ENCODE measurements at regions not wholly inside any gene's neighbourhood (a gene's known extent, or its start where the extent isn't known, plus 50 kb on each side); places are given as distances from the start of the nearest gene placed in this dataset.

DNA sequence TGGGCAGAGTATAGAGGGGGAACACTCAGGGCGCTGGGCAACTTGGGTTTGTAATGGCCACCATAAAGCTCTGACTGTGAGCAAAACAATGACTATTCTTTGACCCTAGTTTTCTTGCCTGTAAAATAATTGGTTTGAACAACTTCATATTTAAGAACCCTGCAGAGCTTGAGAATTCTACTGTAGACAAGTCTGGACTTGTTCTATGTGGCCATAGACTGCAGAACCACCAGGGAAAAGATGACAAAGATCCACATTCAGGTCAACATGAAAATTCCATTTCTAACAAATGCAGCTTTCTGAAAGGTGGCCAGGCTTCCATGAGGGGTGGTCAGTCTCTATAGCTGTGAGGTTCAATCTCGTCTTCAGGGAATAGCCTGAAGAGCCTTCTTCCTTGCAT is 239.4 kb upstream of the LRRN1 start:
- no peak for DNase-seq

DNA sequence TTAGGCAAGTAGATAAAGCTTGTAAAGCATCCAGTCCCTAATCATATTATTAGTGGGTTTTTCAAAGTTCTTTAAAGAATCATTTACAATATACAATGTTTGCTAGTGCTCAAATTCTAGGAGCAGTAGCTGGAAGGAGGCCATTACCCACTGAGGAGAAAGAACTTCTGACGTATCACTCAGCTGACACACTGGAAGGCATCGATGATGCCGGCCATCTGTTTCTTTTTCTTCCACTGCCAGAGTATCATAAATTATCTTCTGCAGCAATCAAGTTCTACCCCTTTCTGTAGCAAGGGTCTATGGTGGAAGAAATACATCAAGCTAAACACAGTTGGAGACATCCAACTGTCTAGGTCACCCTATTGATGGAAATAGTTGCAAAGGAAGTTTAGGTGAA is 243.2 kb upstream of the LRRN1 start:
- no peak for DNase-seq

DNA sequence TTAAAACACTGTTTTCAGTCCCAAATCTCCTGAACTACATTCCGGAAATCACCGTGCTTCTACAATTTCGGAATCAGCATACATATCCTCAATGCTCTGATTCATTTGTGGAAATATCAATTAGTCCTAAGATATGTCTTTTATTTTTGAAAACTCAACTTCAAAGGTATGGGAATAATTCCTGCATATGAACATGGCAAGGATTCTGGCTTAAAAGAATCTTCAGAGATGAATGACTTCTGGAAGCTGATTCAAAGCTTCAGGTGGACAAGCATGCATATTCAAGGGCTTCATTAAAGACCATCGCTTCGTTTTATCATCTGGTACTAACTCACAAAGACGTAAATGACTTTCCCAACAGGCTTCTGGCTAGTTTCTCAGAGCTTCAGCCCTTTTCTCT is 246.0 kb upstream of the LRRN1 start:
- DNase-seq, result no peak

DNA sequence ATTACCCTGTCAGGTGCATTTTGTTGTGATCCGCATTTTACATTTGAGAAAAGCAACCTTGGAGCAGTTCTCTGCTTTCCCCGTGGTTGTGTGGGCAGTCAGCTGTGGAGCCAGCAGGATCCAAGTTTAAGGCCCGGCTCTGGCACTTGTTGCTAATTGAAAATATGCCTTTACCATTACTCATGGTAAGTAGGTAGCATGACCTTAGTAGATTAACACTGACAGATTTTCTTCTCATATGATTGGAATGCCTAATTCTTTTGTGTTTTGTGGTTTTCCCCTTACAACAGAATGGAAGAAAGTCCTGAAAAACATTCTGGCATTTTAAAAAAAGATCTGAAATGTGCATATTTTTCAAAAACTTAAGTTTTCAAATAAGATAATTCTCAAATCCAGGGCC is 246.5 kb upstream of the LRRN1 start:
- DNase-seq, result no peak

DNA sequence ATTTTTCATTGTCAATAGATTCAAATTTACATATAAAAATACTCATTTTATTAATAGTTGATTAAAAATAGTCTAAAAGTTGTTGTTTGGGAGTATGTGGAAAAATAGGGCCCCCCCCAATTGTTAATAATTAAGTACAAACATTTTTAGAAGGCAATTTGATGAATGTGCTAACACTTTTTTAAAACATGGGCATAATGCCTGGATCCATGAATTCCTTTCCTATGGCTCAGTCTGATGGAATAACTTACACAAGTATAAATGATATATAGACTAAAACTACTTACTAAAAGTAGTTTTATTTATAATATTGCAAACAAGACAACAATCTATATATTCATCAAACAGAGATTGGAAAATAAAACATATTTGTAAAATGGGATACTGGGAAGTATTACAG is 247.2 kb upstream of the LRRN1 start:
- DNase-seq, result no peak

DNA sequence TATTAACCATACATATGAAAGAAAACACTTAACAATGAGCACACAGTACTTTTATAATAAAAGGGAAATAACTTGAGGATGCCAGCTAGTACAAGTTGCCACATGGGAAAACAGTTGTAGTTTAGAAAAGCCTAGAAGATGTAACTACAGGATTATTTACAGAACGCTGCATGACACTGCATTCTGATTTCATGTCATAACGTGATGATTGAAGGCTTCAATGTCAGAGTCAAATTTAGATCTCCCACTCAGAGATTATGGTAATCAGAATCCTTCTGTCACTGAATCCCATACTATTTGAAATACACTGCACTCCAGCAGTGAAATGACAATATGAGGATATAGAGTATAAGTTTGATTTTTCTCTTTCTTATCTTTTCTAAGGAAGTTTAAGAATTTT is 253.9 kb upstream of the LRRN1 start:
- no peak for DNase-seq

DNA sequence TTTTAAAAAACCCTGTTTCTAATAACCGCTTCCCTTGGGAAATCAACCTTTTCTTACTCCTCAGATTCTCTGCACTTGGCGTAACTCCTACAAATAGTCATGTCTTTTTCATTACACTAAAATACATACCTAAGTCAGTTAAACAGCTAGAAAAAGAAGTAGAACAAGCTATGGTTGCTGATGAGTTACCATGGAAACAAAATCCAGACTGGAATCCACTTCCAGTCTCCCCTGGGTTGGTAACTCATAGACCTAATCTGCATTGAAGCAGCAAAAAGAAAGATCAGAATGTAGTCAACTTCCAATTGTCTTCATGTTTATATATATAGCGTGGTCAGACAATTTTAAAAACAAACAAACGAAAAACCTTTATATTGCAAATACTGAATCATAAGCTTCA is 260.8 kb upstream of the LRRN1 start:
- DNase-seq, result no peak

DNA sequence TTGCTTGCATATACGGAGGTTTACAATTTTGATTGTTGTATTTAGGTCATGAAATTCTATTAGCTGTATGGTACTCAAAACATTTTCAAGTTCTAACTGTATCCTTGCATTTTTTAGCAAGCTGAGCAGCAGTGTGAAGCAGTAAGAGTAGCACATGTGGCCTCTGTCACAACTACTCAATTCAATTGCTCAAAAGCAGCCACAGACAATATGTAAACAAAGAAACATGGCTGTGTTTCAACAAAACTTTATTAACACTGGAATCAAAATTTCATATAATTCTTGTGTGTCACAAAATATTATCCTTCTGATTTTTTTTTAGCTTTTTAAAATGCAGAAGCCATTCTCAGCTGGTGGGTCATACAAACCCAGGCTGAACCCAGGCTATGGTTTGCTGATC is 266.7 kb upstream of the LRRN1 start:
- DNase-seq, result no peak

DNA sequence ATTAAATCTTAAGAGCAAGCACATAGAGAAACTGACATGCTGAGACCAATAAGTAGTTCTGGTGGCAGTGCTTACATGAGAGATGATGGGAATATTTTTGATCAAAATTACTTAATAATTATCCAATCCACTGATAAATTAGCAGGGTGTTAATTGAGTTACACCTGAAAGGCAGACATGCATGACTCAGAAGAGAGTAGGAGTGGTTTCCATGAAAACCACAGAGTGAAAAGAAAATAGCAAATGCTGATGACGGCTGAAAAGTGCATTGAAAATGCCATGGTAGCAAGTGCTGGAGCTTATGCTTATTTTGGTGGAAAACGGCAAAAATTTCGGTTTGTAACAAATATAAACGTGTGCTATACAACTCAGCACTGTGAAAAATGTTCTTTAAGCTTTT is 267.8 kb upstream of the LRRN1 start:
- peak; percentile 12 for DNase-seq

DNA sequence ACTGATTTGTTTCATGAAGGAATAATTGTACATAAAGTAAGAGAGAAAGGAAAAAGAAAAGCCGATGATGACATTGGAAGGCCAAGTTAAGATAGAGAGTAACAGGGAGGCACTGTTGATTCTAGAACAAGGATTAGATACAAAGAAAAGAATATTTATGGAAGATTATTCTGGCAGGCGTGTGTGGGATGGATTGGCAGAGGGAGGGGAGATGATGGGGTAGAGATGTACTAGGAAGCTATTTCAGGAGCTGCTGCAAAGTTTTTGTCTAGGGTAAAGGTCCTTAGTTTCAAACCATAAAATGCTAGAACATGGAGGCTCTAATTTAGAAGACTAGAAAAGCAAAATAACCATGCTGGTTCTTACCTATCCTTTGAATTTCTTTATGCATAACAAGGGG is 280.0 kb upstream of the LRRN1 start:
- DNase-seq, result no peak

DNA sequence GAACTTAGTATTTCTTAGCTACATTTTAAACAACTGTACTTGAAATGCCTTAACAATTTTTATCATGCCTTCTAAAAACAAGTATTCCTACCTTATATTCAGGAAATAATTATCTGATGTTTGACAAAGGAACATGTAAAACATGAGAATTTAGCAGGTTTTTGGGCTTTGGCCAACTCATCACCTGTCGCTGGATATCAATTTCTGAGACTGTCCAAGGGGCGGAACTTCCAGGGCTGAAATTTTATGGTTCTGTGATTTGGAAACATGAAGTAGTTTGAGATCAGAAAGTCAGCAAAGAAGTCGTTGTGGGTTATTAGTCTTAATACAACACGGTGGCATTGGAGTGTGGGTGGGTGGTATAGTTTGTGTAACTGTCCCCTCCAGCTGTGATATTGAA is 282.2 kb upstream of the LRRN1 start:
- DNase-seq, result no peak

DNA sequence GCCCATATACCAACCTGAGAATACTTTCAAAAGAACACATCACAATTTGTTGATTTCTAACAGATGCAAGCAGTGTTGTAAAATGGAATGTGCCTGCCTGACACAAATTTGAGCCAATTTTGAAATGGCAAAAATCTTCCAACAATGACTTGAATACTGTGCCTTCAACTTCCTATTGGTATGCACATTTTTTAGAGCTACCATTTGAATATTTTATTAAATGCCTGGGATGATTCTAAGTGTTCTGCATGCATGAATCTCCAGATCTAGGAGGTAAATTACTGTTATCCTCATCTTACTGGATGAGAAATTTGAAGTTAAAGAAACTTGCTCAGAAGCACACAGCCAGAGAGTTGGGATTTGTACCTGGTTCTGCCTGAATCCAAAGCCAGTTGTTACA is 282.8 kb upstream of the LRRN1 start:
- no peak for DNase-seq

DNA sequence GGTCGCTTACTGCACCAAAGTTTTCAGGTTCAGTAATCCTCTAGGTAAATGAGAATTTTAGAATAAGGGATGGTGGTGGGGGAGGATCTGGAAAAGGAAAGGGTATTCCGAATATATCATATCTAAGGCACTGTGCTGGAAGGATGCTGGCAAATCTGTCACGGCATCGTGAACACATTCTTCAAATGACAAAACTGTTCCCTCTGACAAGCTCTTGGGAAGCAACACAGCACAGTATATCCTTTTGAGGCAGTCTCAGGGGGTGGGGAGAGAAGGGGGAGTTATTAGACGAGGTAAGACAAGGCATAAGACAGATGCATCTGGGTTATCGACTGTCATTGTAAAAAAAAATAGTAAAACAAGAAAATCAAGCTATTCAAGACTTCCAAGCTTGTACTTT is 289.6 kb upstream of the LRRN1 start:
- DNase-seq, result no peak

DNA sequence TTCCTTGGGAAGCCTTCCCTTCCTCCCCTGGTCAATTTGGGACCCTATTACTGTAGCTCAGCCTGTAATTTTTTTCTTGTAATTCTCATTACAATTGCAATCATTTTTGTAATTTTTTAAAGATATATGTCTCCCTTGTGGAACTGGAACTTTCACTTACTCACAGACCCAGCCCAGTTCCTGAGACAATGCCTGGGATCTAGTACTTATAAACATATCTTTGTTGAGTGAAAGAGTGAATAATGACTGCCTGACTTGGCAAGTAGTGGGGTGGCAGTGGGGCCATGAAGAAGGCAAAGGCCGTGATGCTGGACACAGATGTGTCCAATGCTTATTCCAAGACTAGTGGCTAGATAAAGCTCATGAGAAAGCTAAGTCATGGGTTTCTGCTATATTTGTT is 294.5 kb upstream of the LRRN1 start:
- DNase-seq, result no peak

DNA sequence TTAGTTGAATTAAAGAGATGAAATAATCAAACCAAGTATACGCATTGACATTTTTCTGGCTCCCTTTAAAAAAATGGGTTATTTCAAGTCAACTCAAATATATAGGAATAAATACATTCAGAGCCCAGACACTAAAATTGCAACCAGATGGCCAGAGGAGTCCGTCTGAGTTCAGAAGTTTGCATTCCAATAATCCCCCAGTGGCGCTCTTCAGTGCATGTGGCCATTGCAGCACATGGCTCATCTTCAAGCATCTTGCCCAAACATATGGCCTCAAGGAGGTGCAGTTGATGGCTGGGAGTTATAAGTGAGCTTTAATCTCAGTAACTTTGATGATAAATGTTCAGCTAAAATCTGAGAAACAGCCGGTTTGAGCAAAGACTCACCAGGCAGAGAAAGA is 295.8 kb upstream of the LRRN1 start:
- no peak for DNase-seq

DNA sequence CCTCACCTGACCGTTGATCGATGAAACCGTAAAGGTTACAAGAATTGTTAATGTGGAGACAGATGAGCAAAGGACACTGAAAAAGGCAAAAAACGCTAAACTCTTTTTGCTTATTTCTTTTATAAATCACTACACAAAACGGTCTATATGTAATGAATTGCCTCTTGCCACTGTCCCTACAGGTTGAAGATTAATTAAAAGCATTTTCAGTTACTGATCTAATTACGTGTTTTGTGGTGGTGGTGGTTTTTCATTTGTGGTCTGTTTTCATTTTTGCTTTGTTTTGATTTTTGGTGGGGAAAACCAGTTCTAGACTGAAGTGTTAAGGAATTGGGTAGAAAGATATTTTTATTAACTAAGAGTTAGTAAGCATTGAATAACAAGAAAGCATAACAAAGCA is 299.2 kb upstream of the LRRN1 start:
- DNase-seq, result no peak

DNA sequence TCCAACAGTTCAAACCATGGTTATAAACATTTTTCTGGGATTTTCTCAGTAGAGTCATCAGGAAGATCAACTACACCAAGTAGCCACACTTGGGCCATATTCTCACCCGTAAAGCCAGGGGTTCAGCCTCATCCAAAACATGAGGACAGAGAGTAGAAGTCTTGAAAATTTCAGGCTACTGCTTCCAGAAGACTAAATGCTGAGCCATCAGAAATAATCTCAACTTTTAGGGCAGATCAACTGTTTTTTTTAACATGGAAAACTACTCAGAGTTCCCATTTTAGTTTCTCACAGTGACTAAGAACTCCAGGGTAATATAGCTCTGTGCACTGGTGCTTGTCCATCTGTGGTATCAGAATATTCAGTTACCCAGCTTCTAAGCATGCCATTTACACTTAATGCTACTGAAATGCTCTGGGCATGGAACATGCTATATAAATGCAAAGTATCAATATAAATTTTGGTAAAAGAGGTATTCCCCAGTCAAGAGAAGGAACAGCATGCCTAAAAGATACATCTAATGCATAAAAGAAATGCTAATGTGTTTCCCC is 300.1 kb upstream of the LRRN1 start:
- DNase-seq, result no peak

DNA sequence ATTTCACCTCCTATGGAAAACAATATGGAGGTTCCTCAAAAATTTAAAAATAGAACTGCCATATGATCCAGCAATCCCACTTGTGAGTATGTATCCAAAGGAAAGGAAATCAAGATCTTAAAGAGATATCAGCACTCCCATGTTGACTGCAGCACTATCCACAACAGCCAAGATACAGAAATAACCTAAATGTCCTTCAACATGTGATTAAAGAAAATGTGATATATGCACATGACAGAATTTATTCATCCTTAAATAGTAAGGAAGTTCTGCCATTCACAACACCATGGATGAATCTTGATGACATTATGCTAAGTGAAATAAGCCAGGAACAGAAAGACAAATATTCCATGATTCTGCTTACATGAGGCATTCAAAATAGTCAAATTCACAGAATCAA is 303.6 kb upstream of the LRRN1 start:
- DNase-seq, result no peak

DNA sequence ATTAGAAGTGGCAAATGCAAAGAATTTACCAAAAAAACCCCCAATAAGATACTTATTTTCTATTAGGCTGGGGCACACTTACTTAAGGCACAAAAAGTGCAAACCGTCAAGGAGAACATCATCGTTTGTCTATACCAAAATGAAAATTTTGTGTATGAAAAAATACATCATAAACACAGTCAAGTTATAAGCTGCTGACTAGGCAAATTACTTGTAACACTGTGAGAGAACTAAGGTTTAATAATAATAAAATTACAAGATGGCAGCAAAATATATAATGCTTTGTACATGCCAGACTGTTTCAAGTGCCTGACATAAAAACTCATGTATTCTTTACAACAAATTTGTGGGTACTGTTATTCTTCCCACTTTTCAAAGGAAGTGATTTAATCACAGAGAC is 297.2 kb upstream of the CRBN start:
- no peak for DNase-seq

DNA sequence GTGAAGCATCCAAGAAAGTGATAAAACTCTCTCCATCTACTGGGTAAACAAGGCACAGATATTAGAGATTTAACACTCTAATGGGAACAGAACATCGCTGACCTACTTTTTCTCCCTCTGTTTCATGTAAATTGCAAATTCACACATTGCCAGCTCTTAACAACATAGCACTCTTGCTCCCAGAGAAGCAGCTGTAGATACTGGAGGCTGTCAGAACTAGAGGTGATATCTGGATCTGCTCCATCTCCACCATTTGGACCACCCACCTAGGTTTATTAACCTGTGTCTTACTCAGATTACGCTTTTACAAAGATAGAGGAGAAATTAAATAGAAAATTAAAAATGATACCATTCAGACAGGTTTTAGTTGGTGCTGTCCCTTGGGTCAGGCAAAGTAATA is 289.1 kb upstream of the CRBN start:
- DNase-seq, result no peak

DNA sequence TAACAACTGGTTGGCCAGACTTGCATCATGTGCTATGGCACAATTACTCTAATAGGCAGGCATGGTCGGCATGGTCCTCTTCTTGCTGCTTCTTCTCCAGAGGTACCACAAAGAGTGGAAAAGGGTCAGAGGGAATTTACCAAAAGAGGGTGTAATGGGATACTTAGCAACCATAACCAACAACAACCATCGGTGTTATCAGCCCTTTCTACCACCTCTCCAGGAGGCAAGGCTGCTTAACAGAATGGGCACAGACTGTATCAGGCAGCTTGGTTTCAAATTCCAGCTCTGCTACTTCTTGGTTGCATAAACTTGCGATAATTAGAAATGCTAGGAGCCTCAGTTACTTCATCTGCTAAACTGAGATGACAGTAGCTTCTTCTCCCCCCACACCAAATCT is 284.6 kb upstream of the CRBN start:
- no peak for DNase-seq

DNA sequence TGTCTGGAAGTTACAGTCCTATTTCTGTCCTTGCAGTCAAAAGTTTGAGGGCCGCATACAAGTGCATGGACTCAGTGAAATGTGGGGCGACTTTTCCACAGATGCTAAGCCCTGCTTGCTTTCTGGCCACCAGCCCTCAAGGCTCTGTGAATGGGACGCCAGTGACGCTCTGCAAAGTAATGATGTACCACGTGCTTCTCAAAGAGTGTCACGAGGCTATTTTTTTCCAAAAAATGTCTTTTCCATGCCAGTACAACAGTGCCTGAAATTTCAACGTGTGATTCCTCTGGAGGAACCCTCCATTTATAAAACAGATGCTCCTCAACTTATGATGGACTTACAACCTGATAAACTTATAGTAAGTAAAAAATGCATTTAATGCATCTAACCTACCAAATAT is 281.8 kb upstream of the CRBN start:
- no peak for DNase-seq

DNA sequence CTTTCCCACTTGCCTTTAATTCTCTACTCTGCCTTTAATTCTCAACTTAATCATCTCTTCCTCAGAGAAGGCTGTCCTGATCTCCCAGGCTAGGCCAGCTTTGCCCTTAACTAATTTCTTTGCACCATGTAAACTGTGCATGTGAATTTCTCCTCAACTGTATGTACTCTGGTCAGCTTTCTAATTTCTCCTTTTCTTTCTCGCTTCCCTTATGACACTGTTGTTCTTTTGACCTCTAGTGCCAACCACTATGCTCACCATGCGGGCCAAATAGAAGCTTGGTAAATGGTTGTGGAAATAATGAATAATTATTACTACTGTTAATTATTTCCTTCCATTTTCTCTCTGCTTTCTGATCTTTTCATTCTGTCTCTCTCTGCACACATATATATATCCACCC is 269.0 kb upstream of the CRBN start:
- no peak for DNase-seq

DNA sequence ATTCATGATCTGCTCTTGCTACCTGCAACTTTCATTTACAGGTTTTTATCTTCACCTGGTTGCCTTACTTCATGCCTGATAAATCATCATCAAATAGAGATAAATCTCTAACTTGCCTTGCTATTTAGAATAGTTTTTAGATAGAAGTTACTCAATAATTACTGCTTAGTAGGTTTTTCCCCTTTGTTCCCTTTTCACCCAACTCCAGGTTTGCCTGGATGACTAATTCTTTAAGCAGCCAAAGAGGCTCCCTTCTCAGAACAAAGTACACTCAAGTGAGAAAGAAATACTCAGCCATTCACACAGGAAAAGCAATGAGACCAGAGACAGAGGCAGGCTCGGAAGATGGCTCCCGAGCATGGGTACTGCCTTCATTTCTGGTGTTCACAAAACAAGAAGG is 268.1 kb upstream of the CRBN start:
- DNase-seq, result no peak

DNA sequence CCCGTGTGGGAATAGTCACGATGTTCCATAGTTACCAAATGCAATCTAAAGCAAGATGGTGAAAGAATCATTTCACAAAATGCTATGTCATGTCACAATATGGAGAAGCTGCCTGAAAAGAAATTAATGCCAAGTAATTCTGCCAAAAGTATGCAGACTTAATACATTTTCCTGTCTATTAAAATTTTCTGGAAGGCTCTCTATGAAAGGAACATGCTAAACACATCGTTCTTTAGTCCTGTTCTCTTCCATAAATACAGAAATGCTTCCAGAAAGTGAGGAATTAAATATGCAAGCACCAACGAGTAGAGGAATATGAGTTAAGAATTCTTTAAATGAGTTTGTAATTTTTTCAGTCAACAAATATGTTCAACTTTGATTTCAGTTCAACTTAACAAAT is 266.8 kb upstream of the CRBN start:
- DNase-seq, result no peak

DNA sequence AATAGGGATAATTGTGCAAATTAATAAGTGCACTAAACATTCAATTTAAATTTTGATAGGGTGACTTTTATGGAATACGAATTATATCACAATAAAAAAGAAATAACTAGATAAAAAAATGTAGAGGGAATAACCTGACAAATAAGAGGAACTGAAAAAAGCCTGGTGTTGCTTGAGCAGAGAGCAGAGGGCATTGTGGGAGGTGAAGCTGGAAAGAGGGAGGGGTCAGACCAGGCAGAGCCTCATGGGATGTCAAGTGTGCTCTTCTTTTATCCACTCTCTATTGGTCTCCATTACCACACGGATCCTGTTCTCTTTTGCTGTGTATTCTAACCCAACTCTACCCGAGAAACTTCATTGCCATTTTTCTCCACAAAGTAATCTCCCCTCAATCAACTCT is 264.0 kb upstream of the CRBN start:
- DNase-seq, result peak; percentile 43
